GM23338 (cell line): ENCODE measurements at regions not wholly inside any gene's neighbourhood (a gene's known extent, or its start where the extent isn't known, plus 50 kb on each side); places are given as distances from the start of the nearest gene placed in this dataset.

Experiments
- ATAC-seq: fragments of 200-7000 bp; cut with Tn5 transposase; 3 replicates; pipeline ENCODE4 v1.9.1; 2020
- DNase-seq: peaks from one replicate; pipeline ENCODE4 v3.0.0-alpha.2; 2015; ENCODE audit warnings: low spot score
- H2AFZ ChIP-seq: fragments of 200-600 bp; sonication (generic); 2 replicates; pipeline ENCODE4 v1.8.0; 2016; ENCODE audit warnings: antibody characterized with exemption, mild to moderate bottlenecking, moderate library complexity
- H3F3A ChIP-seq: fragments of 200-600 bp; sonication (generic); replicated peaks from 2 replicates; pipeline ENCODE4 v1.8.0; 2017; ENCODE audit warnings: antibody characterized with exemption, mixed run types, low read depth
- H3K27ac ChIP-seq: fragments of 200-600 bp; sonication (generic); 2 replicates; pipeline ENCODE4 v1.6.1; 2016; ENCODE audit warnings: low read depth
- H3K27me3 ChIP-seq: fragments of 200-600 bp; sonication (generic); 2 replicates; pipeline ENCODE4 v1.8.0; 2016; ENCODE audit warnings: mild to moderate bottlenecking, mixed run types, moderate library complexity; ENCODE audit not compliant: insufficient read depth
- H3K36me3 ChIP-seq: fragments of 200-600 bp; sonication (generic); 2 replicates; pipeline ENCODE4 v1.8.0; 2016; ENCODE audit warnings: mild to moderate bottlenecking; ENCODE audit not compliant: insufficient read depth
- H3K4me1 ChIP-seq: fragments of 200-600 bp; sonication (generic); 2 replicates; pipeline ENCODE4 v1.8.0; 2016; ENCODE audit warnings: mild to moderate bottlenecking, moderate library complexity; ENCODE audit not compliant: insufficient read depth
- H3K4me2 ChIP-seq: fragments of 200-600 bp; sonication (generic); 2 replicates; pipeline ENCODE4 v1.7.1; 2017; ENCODE audit warnings: mixed run types
- H3K4me3 ChIP-seq: fragments of 200-600 bp; sonication (generic); 2 replicates; pipeline ENCODE4 v1.6.1; 2016; ENCODE audit warnings: mixed run types
- H3K79me2 ChIP-seq: fragments of 200-600 bp; sonication (generic); replicated peaks from 2 replicates; pipeline ENCODE4 v1.8.0; 2017; ENCODE audit warnings: mild to moderate bottlenecking; ENCODE audit not compliant: insufficient read depth
- H3K9me2 ChIP-seq: fragments of 200-600 bp; sonication (generic); 2 replicates; pipeline ENCODE4 v1.8.0; 2017; ENCODE audit not compliant: insufficient read depth
- H4K20me1 ChIP-seq: fragments of 200-600 bp; sonication (generic); replicated peaks from 2 replicates; pipeline ENCODE4 v1.8.0; 2017; ENCODE audit warnings: mild to moderate bottlenecking; ENCODE audit not compliant: insufficient read depth
- H3K27ac Mint-ChIP-seq: 2 replicates; pipeline ENCODE4 v1.8.0; 2020; ENCODE audit warnings: inconsistent platforms, mild to moderate bottlenecking, moderate library complexity, mixed read lengths
- H3K27me3 Mint-ChIP-seq: 3 replicates; pipeline ENCODE4 v1.8.0; 2022; ENCODE audit warnings: low read depth, mild to moderate bottlenecking, moderate library complexity, mixed read lengths, inconsistent platforms; ENCODE audit not compliant: insufficient read depth, poor library complexity
- H3K36me3 Mint-ChIP-seq: 3 replicates; pipeline ENCODE4 v1.8.0; 2021; ENCODE audit warnings: low read depth, mild to moderate bottlenecking, inconsistent platforms, moderate library complexity, mixed read lengths
- H3K4me1 Mint-ChIP-seq: 3 replicates; pipeline ENCODE4 v1.8.0; 2020; ENCODE audit warnings: mild to moderate bottlenecking, inconsistent platforms, mixed read lengths
- H3K4me3 Mint-ChIP-seq: 3 replicates; pipeline ENCODE4 v1.8.0; 2021; ENCODE audit warnings: moderate library complexity, mild to moderate bottlenecking, inconsistent platforms, mixed read lengths
- H3K9me3 Mint-ChIP-seq: 3 replicates; pipeline ENCODE4 v1.8.0; 2020; ENCODE audit warnings: moderate library complexity, mild to moderate bottlenecking, inconsistent platforms, mixed read lengths
- ETS1 ChIP-seq: IDR thresholded peaks from 2 replicates; pipeline ENCODE4 v1.6.1; 2016; ENCODE audit warnings: antibody characterized with exemption
- EZH2 ChIP-seq: fragments of 200-600 bp; sonication (generic); IDR thresholded peaks from one replicate; pipeline ENCODE4 v1.8.0; 2017; ENCODE audit warnings: antibody characterized with exemption, mild to moderate bottlenecking, low read depth; ENCODE audit not compliant: unreplicated experiment
- EZH2phosphoT487 ChIP-seq: fragments of 200-600 bp; sonication (generic); IDR thresholded peaks from one replicate; pipeline ENCODE4 v1.8.1; 2018; ENCODE audit warnings: antibody characterized with exemption; ENCODE audit not compliant: unreplicated experiment
- JUNB ChIP-seq: IDR thresholded peaks from one replicate; pipeline ENCODE4 v1.6.1; 2016; ENCODE audit warnings: antibody characterized with exemption; ENCODE audit not compliant: unreplicated experiment
- NANOG ChIP-seq: IDR thresholded peaks from 2 replicates; pipeline ENCODE4 v1.6.1; 2016; ENCODE audit warnings: antibody characterized with exemption, borderline replicate concordance
- POLR2AphosphoS5 ChIP-seq: IDR thresholded peaks from 2 replicates; pipeline ENCODE4 v1.6.1; 2016; ENCODE audit warnings: antibody characterized with exemption, low read depth
- STAT1 ChIP-seq: IDR thresholded peaks from one replicate; pipeline ENCODE4 v1.6.1; 2016; ENCODE audit warnings: antibody characterized with exemption; ENCODE audit not compliant: unreplicated experiment
- ZNF114 ChIP-seq: fragments of 250-450 bp; sonication (Bioruptor Pico); IDR thresholded peaks from 2 replicates; pipeline ENCODE4 v1.5.0; 2020; ENCODE audit warnings: mild to moderate bottlenecking, moderate library complexity
- ZNF331 ChIP-seq: fragments of 250-450 bp; sonication (Bioruptor Pico); IDR thresholded peaks from 2 replicates; pipeline ENCODE4 v1.5.0; 2020; ENCODE audit warnings: low read depth, mild to moderate bottlenecking, moderate library complexity
- ZNF462 ChIP-seq: fragments of 250-450 bp; sonication (Bioruptor Pico); IDR thresholded peaks from 2 replicates; pipeline ENCODE4 v1.5.0; 2020; ENCODE audit warnings: mild to moderate bottlenecking, moderate library complexity
- TF ChIP-seq, protein P1 (sequence below), 2 experiments: fragments of 200-600 bp in 1 of 2; sonication (generic) in 1 of 2; conservative IDR thresholded peaks; 2 replicates each; pipeline versions ENCODE4 v1.5.1 to v1.6.1; 2016 to 2017; ENCODE audit warnings: antibody characterized with exemption in 2 of 2, low read depth in 2 of 2, mild to moderate bottlenecking in 2 of 2, moderate library complexity in 1 of 2
- TF ChIP-seq, protein P2 (sequence below): IDR thresholded peaks from one replicate; pipeline ENCODE4 v1.6.1; 2018; ENCODE audit warnings: antibody characterized with exemption; ENCODE audit not compliant: unreplicated experiment

DNA sequence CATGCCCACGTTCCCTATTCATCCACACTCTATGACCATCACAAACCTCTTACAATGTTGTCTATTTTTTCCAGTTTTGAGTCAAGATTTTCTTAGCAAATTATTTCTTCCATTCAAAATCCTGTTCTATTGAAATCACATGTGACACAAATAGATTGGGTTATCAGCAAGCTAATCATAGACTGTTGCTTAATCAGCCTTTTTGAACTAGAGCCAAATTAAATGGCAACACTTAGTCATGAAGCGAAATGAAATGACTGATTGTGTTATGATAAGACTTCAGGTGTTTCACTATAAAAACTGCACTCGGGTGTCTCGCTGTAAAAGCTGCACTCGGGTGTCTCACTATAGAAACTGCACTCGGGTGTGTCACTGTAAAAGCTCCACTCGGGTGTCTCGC lies 890.0 kb upstream of the FRG1 start:
- no peak overlapping the region for H3K4me2 ChIP-seq

More for the DNA sequence above, 890.0 kb upstream of the FRG1 start:
- Histone ChIP-seq H3F3A (no peaks in the 10 kb centered on the region), H4K20me1 (no peaks in the 10 kb centered on the region), H3K9me2 (peaks cover 7% of the 10 kb centered on the region), H3K36me3 (no peaks in the 10 kb centered on the region), H3K4me1 (peaks cover 35% of the 10 kb centered on the region), H3K79me2 (no peaks in the 10 kb centered on the region), H3K27ac (no peak overlapping the region), H3K27me3 (no peaks in the 10 kb centered on the region), H2AFZ (no peak overlapping the region), H3K4me3 (no peak overlapping the region)
- DNase-seq (no peak), ATAC-seq (no peak)
- Mint-ChIP-seq H3K4me3 (no peak overlapping the region), H3K36me3 (no peaks in the 10 kb centered on the region), H3K27me3 (no peaks in the 10 kb centered on the region), H3K27ac (no peak overlapping the region), H3K4me1 (peaks cover 44% of the 10 kb centered on the region), H3K9me3 (no peaks in the 10 kb centered on the region)
- no peak for TF ChIP-seq NANOG
- no peak for TF ChIP-seq EZH2phosphoT487
- no peak for TF ChIP-seq ZNF331 (CRISPR knock-in tag)
- TF ChIP-seq ZNF462 (CRISPR knock-in tag), result no peak
- TF ChIP-seq, protein P1, sequence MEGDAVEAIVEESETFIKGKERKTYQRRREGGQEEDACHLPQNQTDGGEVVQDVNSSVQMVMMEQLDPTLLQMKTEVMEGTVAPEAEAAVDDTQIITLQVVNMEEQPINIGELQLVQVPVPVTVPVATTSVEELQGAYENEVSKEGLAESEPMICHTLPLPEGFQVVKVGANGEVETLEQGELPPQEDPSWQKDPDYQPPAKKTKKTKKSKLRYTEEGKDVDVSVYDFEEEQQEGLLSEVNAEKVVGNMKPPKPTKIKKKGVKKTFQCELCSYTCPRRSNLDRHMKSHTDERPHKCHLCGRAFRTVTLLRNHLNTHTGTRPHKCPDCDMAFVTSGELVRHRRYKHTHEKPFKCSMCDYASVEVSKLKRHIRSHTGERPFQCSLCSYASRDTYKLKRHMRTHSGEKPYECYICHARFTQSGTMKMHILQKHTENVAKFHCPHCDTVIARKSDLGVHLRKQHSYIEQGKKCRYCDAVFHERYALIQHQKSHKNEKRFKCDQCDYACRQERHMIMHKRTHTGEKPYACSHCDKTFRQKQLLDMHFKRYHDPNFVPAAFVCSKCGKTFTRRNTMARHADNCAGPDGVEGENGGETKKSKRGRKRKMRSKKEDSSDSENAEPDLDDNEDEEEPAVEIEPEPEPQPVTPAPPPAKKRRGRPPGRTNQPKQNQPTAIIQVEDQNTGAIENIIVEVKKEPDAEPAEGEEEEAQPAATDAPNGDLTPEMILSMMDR (conservative IDR thresholded peaks at IDR 0.05; ENCODE audit: low read depth in 2 of 2), result no peak
- TF ChIP-seq, protein P2, sequence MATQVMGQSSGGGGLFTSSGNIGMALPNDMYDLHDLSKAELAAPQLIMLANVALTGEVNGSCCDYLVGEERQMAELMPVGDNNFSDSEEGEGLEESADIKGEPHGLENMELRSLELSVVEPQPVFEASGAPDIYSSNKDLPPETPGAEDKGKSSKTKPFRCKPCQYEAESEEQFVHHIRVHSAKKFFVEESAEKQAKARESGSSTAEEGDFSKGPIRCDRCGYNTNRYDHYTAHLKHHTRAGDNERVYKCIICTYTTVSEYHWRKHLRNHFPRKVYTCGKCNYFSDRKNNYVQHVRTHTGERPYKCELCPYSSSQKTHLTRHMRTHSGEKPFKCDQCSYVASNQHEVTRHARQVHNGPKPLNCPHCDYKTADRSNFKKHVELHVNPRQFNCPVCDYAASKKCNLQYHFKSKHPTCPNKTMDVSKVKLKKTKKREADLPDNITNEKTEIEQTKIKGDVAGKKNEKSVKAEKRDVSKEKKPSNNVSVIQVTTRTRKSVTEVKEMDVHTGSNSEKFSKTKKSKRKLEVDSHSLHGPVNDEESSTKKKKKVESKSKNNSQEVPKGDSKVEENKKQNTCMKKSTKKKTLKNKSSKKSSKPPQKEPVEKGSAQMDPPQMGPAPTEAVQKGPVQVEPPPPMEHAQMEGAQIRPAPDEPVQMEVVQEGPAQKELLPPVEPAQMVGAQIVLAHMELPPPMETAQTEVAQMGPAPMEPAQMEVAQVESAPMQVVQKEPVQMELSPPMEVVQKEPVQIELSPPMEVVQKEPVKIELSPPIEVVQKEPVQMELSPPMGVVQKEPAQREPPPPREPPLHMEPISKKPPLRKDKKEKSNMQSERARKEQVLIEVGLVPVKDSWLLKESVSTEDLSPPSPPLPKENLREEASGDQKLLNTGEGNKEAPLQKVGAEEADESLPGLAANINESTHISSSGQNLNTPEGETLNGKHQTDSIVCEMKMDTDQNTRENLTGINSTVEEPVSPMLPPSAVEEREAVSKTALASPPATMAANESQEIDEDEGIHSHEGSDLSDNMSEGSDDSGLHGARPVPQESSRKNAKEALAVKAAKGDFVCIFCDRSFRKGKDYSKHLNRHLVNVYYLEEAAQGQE, result no peak
- TF ChIP-seq POLR2AphosphoS5, result no peak
- TF ChIP-seq JUNB, result no peak
- no peak for TF ChIP-seq ETS1
- TF ChIP-seq ZNF114, result no peak
- TF ChIP-seq EZH2, result no peak
- TF ChIP-seq STAT1, result no peak
